Liver (tissue), 8 donors: ENCODE measurements at regions not wholly inside any gene's neighbourhood (a gene's known extent, or its start where the extent isn't known, plus 50 kb on each side); places are given as distances from the start of the nearest gene placed in this dataset.

Experiments
- DNase-seq: peaks from one replicate; pipeline ENCODE4 v3.0.0-alpha.2; 2017; ENCODE audit warnings: low spot score
- H3K27ac ChIP-seq, 2 donors: one replicate each; pipeline ENCODE4 v1.7.0; 2013; ENCODE audit warnings: inconsistent platforms in 2 of 2, low read length in 2 of 2, control low read depth in 1 of 2, low read depth in 1 of 2, mild to moderate bottlenecking in 1 of 2
- H3K27me3 ChIP-seq, 4 donors: one replicate each; pipeline versions ENCODE4 v1.6.1 to v1.7.0; 2013; ENCODE audit warnings: low read length in 3 of 4, inconsistent platforms in 1 of 4, mild to moderate bottlenecking in 1 of 4, moderate library complexity in 1 of 4; ENCODE audit not compliant: control insufficient read depth in 4 of 4, insufficient read depth in 4 of 4
- H3K36me3 ChIP-seq, 4 donors: one replicate each; pipeline versions ENCODE4 v1.6.1 to v1.7.0; 2013; ENCODE audit warnings: low read length in 3 of 4, mild to moderate bottlenecking in 3 of 4, low read depth in 1 of 4, moderate library complexity in 1 of 4; ENCODE audit not compliant: control insufficient read depth in 4 of 4, insufficient read depth in 3 of 4
- H3K4me1 ChIP-seq, 4 donors: one replicate each; pipeline versions ENCODE4 v1.6.1 to v1.7.0; 2013; ENCODE audit warnings: low read length in 3 of 4, mild to moderate bottlenecking in 3 of 4, moderate library complexity in 1 of 4; ENCODE audit not compliant: control insufficient read depth in 4 of 4, insufficient read depth in 4 of 4
- H3K4me3 ChIP-seq, 3 donors: one replicate each; pipeline versions ENCODE4 v1.6.1 to v1.7.0; 2013; ENCODE audit warnings: low read length in 3 of 3, control low read depth in 1 of 3, low read depth in 1 of 3, mild to moderate bottlenecking in 1 of 3
- H3K9ac ChIP-seq, 2 donors: one replicate each; pipeline ENCODE4 v1.7.0; 2013; ENCODE audit warnings: low read length in 2 of 2, mild to moderate bottlenecking in 2 of 2, moderate library complexity in 2 of 2, control low read depth in 1 of 2, low read depth in 1 of 2
- H3K9me3 ChIP-seq, 4 donors: one replicate each; pipeline versions ENCODE4 v1.6.1 to v1.7.0; 2013; ENCODE audit warnings: low read length in 3 of 4; ENCODE audit not compliant: control insufficient read depth in 4 of 4
- ATF3 ChIP-seq: IDR thresholded peaks from 2 replicates; pipeline ENCODE4 v1.6.1; 2016; ENCODE audit warnings: antibody characterized with exemption
- EGR1 ChIP-seq, 2 donors: IDR thresholded peaks; 2 replicates each; pipeline ENCODE4 v1.6.1; 2016 to 2018; ENCODE audit warnings: antibody characterized with exemption in 2 of 2, low read depth in 2 of 2
- FOXA2 ChIP-seq: IDR thresholded peaks from 2 replicates; pipeline ENCODE4 v1.6.1; 2016; ENCODE audit warnings: antibody characterized with exemption
- GABPA ChIP-seq, 2 donors: IDR thresholded peaks in 1 of 2; conservative IDR thresholded peaks in 1 of 2; 2 replicates each; pipeline ENCODE4 v1.6.1; 2016; ENCODE audit warnings: antibody characterized with exemption in 2 of 2, mild to moderate bottlenecking in 1 of 2, moderate library complexity in 1 of 2
- HNF4A ChIP-seq, 2 donors: conservative IDR thresholded peaks; 2 replicates each; pipeline ENCODE4 v1.6.1; 2016; ENCODE audit warnings: antibody characterized with exemption in 2 of 2, mild to moderate bottlenecking in 2 of 2
- HNF4G ChIP-seq: IDR thresholded peaks from 2 replicates; pipeline ENCODE4 v1.6.1; 2016; ENCODE audit warnings: antibody characterized with exemption
- MAX ChIP-seq: IDR thresholded peaks from 2 replicates; pipeline ENCODE4 v1.6.1; 2016; ENCODE audit warnings: antibody characterized with exemption
- NR2F2 ChIP-seq: IDR thresholded peaks from 2 replicates; pipeline ENCODE4 v1.6.1; 2016; ENCODE audit warnings: antibody characterized with exemption
- REST ChIP-seq: IDR thresholded peaks from 2 replicates; pipeline ENCODE4 v1.6.1; 2016; ENCODE audit warnings: antibody characterized with exemption, mild to moderate bottlenecking
- RXRA ChIP-seq, 2 donors: IDR thresholded peaks; 2 replicates each; pipeline ENCODE4 v1.6.1; 2017 to 2018; ENCODE audit warnings: antibody characterized with exemption in 2 of 2, mild to moderate bottlenecking in 1 of 2
- SP1 ChIP-seq: IDR thresholded peaks from 2 replicates; pipeline ENCODE4 v1.6.1; 2018; ENCODE audit warnings: antibody characterized with exemption, mild to moderate bottlenecking
- YY1 ChIP-seq: IDR thresholded peaks from 2 replicates; pipeline ENCODE4 v1.6.1; 2016; ENCODE audit warnings: antibody characterized with exemption, mild to moderate bottlenecking
- WGBS: extraction: QIAGEN DNeasy Blood & Tissue Kit; methylation state at CpG from one replicate; pipeline ENCODE4 v1.1.7; 2013; 5-methylcytosine and 5-hydroxymethylcytosine counted together
- TF ChIP-seq, protein P1 (sequence below): IDR thresholded peaks from 2 replicates; pipeline ENCODE4 v1.6.1; 2016; ENCODE audit warnings: antibody characterized with exemption
- TF ChIP-seq, protein P2 (sequence below): fragments of 150-350 bp; IDR thresholded peaks from 2 replicates; pipeline ENCODE4 v1.5.1; 2017; ENCODE audit warnings: improper control_type of control experiment, low read depth, low read length; ENCODE audit not compliant: missing input control
- donor health status: healthy.
- donor health status: healthy.
- donor health status: healthy.
- donor health status: healthy.
- donor health status: healthy.

DNA sequence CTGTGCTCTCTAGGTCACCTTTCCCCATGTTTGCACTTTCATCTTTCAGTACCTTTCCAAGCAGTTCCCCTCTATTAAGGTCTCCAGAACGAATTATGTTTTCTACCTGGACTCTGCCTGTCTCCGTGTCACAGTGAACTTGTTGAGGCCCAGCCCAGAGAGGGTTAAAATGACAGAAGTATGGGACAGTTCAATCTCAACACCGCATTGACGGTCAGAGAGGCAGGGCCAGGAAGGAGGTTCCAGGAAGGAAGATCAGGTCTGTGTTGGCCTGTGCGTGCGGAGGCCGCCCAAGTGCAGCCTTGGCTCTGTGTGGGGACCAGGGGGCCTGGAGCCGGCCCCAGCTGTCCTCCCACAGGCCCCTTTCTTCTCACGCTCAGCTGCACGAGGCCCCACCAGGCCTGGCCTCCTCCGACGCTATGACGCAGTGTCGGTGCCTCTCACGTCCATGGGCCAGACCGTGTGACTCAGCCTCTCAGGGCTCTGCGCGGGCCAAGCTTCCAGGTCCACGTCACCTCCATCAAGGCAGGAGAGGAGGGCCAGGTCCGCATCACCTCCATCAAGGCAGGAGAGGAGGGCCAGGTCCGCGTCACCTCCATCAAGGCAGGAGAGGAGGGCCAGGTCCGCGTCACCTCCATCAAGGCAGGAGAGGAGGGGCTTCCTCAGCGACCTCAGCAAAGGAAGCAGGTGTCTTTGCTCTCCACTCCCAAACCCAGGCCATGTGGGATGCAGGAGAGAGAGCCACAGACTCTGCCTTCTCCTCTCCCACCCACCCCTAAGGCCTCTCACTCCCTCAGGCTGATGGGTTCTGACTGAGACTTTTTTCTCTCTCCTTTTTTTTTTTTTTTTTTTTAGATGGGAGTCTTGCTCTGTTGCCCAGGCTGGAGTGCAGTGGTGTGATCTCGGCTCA is 83.1 kb downstream of the CPN2 start:
- H3K9me3 ChIP-seq, result no peaks in the 10 kb centered on the region
- TF ChIP-seq SP1 (no peak), YY1 (no peak), HNF4A (conservative IDR thresholded peaks at IDR 0.05) (no peak), MAX (no peak), RXRA (IDR thresholded peaks at IDR 0.05) (no peak), REST (no peak), HNF4G (no peak), FOXA2 (no peak), NR2F2 (no peak), EGR1 (IDR thresholded peaks at IDR 0.05; ENCODE audit: low read depth in 2 of 2) (no peak), GABPA (IDR thresholded peaks at IDR 0.05 in 1 of 2, conservative IDR thresholded peaks at IDR 0.05 in 1 of 2) (no peak), ATF3 (no peak)
- TF ChIP-seq, protein P1, sequence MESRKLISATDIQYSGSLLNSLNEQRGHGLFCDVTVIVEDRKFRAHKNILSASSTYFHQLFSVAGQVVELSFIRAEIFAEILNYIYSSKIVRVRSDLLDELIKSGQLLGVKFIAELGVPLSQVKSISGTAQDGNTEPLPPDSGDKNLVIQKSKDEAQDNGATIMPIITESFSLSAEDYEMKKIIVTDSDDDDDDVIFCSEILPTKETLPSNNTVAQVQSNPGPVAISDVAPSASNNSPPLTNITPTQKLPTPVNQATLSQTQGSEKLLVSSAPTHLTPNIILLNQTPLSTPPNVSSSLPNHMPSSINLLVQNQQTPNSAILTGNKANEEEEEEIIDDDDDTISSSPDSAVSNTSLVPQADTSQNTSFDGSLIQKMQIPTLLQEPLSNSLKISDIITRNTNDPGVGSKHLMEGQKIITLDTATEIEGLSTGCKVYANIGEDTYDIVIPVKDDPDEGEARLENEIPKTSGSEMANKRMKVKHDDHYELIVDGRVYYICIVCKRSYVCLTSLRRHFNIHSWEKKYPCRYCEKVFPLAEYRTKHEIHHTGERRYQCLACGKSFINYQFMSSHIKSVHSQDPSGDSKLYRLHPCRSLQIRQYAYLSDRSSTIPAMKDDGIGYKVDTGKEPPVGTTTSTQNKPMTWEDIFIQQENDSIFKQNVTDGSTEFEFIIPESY, result no peak
- TF ChIP-seq, protein P2, sequence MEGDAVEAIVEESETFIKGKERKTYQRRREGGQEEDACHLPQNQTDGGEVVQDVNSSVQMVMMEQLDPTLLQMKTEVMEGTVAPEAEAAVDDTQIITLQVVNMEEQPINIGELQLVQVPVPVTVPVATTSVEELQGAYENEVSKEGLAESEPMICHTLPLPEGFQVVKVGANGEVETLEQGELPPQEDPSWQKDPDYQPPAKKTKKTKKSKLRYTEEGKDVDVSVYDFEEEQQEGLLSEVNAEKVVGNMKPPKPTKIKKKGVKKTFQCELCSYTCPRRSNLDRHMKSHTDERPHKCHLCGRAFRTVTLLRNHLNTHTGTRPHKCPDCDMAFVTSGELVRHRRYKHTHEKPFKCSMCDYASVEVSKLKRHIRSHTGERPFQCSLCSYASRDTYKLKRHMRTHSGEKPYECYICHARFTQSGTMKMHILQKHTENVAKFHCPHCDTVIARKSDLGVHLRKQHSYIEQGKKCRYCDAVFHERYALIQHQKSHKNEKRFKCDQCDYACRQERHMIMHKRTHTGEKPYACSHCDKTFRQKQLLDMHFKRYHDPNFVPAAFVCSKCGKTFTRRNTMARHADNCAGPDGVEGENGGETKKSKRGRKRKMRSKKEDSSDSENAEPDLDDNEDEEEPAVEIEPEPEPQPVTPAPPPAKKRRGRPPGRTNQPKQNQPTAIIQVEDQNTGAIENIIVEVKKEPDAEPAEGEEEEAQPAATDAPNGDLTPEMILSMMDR, result no peak
- peaks cover 15 to 43% (median 34%) of the 10 kb centered on the region in 4 donors for H3K4me1 ChIP-seq
- H3K9ac ChIP-seq, result peak overlapping the region in 1 of 2 donors; percentile 39
- no peak for DNase-seq
- H3K36me3 ChIP-seq, result no peaks in the 10 kb centered on the region
- 78% methylated on average over 26 of the region's 26 CpGs for WGBS
- H3K4me3 ChIP-seq, result no peak overlapping the region
- H3K27ac ChIP-seq, result peak overlapping the region in 1 of 2 donors; percentile 3
- H3K27me3 ChIP-seq, result no peaks in the 10 kb centered on the region
